ENCODE measurements at regions not wholly inside any gene's neighbourhood (a gene's known extent, or its start where the extent isn't known, plus 50 kb on each side); places are given as distances from the start of the nearest gene placed in this dataset.

DNA sequence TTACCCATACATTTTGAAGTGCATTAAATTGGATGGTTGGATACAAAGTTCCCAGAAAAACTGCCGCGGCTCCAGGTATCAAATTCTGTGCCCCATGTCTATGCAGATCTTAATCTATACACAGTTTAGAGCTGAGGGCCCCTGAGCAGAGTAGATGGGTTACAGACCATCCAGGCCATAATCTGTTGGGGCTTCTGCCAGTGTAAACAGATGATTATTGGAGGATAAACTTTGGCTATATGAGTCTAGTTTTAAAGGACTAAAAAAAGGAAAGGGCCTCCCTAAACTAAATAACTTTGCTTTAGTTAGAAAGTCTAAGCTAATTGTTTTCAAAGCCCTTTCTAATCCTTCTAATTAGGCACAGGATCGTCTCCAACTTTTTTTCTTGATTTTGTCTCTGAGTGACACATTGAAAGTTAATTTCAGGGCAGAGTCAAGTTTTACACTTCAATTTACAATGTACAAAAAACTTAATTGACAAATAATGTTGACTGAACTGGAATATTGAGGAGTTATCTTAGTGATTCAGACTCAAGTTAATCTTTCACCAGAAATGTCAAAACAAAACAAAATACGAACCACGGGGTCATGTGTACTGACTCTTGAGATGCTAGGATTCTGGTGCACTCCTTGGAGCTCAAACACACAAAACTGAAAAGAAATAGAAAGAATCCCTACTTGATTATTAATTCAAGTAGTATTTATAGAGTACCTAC lies 133.9 kb upstream of the SCAF11 start:
- TF ChIP-seq, protein P1, sequence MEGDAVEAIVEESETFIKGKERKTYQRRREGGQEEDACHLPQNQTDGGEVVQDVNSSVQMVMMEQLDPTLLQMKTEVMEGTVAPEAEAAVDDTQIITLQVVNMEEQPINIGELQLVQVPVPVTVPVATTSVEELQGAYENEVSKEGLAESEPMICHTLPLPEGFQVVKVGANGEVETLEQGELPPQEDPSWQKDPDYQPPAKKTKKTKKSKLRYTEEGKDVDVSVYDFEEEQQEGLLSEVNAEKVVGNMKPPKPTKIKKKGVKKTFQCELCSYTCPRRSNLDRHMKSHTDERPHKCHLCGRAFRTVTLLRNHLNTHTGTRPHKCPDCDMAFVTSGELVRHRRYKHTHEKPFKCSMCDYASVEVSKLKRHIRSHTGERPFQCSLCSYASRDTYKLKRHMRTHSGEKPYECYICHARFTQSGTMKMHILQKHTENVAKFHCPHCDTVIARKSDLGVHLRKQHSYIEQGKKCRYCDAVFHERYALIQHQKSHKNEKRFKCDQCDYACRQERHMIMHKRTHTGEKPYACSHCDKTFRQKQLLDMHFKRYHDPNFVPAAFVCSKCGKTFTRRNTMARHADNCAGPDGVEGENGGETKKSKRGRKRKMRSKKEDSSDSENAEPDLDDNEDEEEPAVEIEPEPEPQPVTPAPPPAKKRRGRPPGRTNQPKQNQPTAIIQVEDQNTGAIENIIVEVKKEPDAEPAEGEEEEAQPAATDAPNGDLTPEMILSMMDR (IDR thresholded peaks at IDR 0.05), result no peak
- TF ChIP-seq POLR2A (IDR thresholded peaks at IDR 0.05) (no peak), POLR2AphosphoS5 (IDR thresholded peaks at IDR 0.05) (no peak)

Data from prostate gland (tissue), 2 donors.